H9 (cell line): ENCODE measurements at regions not wholly inside any gene's neighbourhood (a gene's known extent, or its start where the extent isn't known, plus 50 kb on each side); places are given as distances from the start of the nearest gene placed in this dataset.

Experiments used
- DNase-seq: peaks from one replicate; pipeline ENCODE4 v3.0.0-alpha.2; 2017
- H2AFZ ChIP-seq: one replicate; pipeline ENCODE4 v1.6.1; 2013; ENCODE audit warnings: mild to moderate bottlenecking, low read length, control low read depth, moderate library complexity
- H2AK5ac ChIP-seq: 2 replicates; pipeline ENCODE4 v1.6.1; 2013; ENCODE audit warnings: low read length, control low read depth, mixed read lengths; ENCODE audit not compliant: insufficient read length
- H2BK120ac ChIP-seq: one replicate; pipeline ENCODE4 v1.6.1; 2013; ENCODE audit warnings: low read depth, mild to moderate bottlenecking, low read length, control low read depth, inconsistent platforms; ENCODE audit not compliant: poor library complexity, severe bottlenecking
- H2BK12ac ChIP-seq: 2 replicates; pipeline ENCODE4 v1.6.1; 2013; ENCODE audit warnings: low read length, control low read depth, mixed read lengths, low read depth; ENCODE audit not compliant: insufficient read length
- H2BK15ac ChIP-seq: 2 replicates; pipeline ENCODE4 v1.6.1; 2013; ENCODE audit warnings: low read depth, low read length, control low read depth
- H2BK20ac ChIP-seq: one replicate; pipeline ENCODE4 v1.6.1; 2013; ENCODE audit warnings: low read depth, mild to moderate bottlenecking, low read length, control low read depth, inconsistent platforms; ENCODE audit not compliant: poor library complexity, severe bottlenecking
- H2BK5ac ChIP-seq: 2 replicates; pipeline ENCODE4 v1.6.1; 2013; ENCODE audit warnings: low read length, control low read depth, mixed read lengths; ENCODE audit not compliant: insufficient read length
- H3K14ac ChIP-seq: 2 replicates; pipeline ENCODE4 v1.6.1; 2013; ENCODE audit warnings: low read length, control low read depth; ENCODE audit not compliant: insufficient read depth
- H3K18ac ChIP-seq: 2 replicates; pipeline ENCODE4 v1.6.1; 2013; ENCODE audit warnings: low read depth, mild to moderate bottlenecking, mixed read lengths, low read length, control low read depth; ENCODE audit not compliant: insufficient read length
- H3K23ac ChIP-seq: 2 replicates; pipeline ENCODE4 v1.6.1; 2013; ENCODE audit warnings: low read length, control low read depth, mixed read lengths, low read depth; ENCODE audit not compliant: insufficient read length
- H3K23me2 ChIP-seq: 2 replicates; pipeline ENCODE4 v1.6.1; 2013; ENCODE audit warnings: low read depth, mild to moderate bottlenecking, mixed read lengths, low read length, control low read depth; ENCODE audit not compliant: insufficient read length, poor library complexity, severe bottlenecking
- H3K27ac ChIP-seq: 2 replicates; pipeline ENCODE4 v1.5.1; 2013; ENCODE audit warnings: low read length, control low read depth, mixed read lengths, low read depth; ENCODE audit not compliant: insufficient read length
- H3K27me3 ChIP-seq: 2 replicates; pipeline ENCODE4 v1.6.1; 2013; ENCODE audit warnings: low read length, control low read depth, inconsistent platforms; ENCODE audit not compliant: insufficient read depth
- H3K4ac ChIP-seq: 2 replicates; pipeline ENCODE4 v1.6.1; 2013; ENCODE audit warnings: low read depth, mild to moderate bottlenecking, control low read depth, inconsistent platforms, low read length, moderate library complexity
- H3K4me1 ChIP-seq: 2 replicates; pipeline ENCODE4 v1.6.1; 2013; ENCODE audit warnings: low read length, control low read depth, inconsistent platforms; ENCODE audit not compliant: insufficient read depth
- H3K4me2 ChIP-seq: 2 replicates; pipeline ENCODE4 v1.6.1; 2013; ENCODE audit warnings: low read length, control low read depth, mixed read lengths; ENCODE audit not compliant: insufficient read length, insufficient read depth
- H3K56ac ChIP-seq: 2 replicates; pipeline ENCODE4 v1.6.1; 2013; ENCODE audit warnings: low read depth, mild to moderate bottlenecking, mixed read lengths, low read length, control low read depth; ENCODE audit not compliant: insufficient read length
- H3K79me1 ChIP-seq: 2 replicates; pipeline ENCODE4 v1.6.1; 2013; ENCODE audit warnings: low read depth, mild to moderate bottlenecking, moderate library complexity, low read length, control low read depth, inconsistent platforms; ENCODE audit not compliant: insufficient read depth, poor library complexity, severe bottlenecking
- H3K79me2 ChIP-seq: 2 replicates; pipeline ENCODE4 v1.6.1; 2013; ENCODE audit warnings: low read length, control low read depth, inconsistent platforms; ENCODE audit not compliant: insufficient read depth
- H3K9ac ChIP-seq: 2 replicates; pipeline ENCODE4 v1.6.1; 2013; ENCODE audit warnings: low read length, control low read depth, mixed read lengths; ENCODE audit not compliant: insufficient read length; ENCODE audit errors: extremely low read depth
- H3K9me3 ChIP-seq: one replicate; pipeline ENCODE4 v1.6.1; 2013; ENCODE audit warnings: low read depth, low read length, inconsistent platforms; ENCODE audit not compliant: control insufficient read depth
- H3T11ph ChIP-seq: one replicate; pipeline ENCODE4 v1.6.1; 2013; ENCODE audit warnings: mild to moderate bottlenecking, low read length, control low read depth, inconsistent platforms
- H4K20me1 ChIP-seq: one replicate; pipeline ENCODE4 v1.6.1; 2013; ENCODE audit not compliant: control insufficient read depth, insufficient read length, insufficient read depth
- H4K5ac ChIP-seq: 2 replicates; pipeline ENCODE4 v1.6.1; 2013; ENCODE audit warnings: low read depth, mild to moderate bottlenecking, mixed read lengths, low read length, control low read depth; ENCODE audit not compliant: insufficient read length
- H4K8ac ChIP-seq: replicated peaks from 2 replicates; pipeline ENCODE4 v1.6.1; 2013; ENCODE audit warnings: low read length, control low read depth, mixed read lengths, low read depth; ENCODE audit not compliant: insufficient read length
- H4K91ac ChIP-seq: 2 replicates; pipeline ENCODE4 v1.6.1; 2013; ENCODE audit warnings: low read depth, mild to moderate bottlenecking, moderate library complexity, mixed read lengths, low read length, control low read depth; ENCODE audit not compliant: insufficient read length
- H3K27ac Mint-ChIP-seq, 3 experiments: 2 replicates in 2 of 3; 3 replicates in 1 of 3; pipeline ENCODE4 v1.8.0; 2020 to 2021; ENCODE audit warnings: mixed read lengths in 3 of 3, mild to moderate bottlenecking in 1 of 3, moderate library complexity in 1 of 3
- H3K27me3 Mint-ChIP-seq: 2 replicates; pipeline ENCODE4 v1.8.0; 2021; ENCODE audit warnings: low read depth, mild to moderate bottlenecking, moderate library complexity, mixed read lengths
- H3K36me3 Mint-ChIP-seq, 3 experiments: 2 replicates in 2 of 3; 3 replicates in 1 of 3; pipeline ENCODE4 v1.8.0; 2020 to 2021; ENCODE audit warnings: low read depth in 3 of 3, mixed read lengths in 3 of 3; ENCODE audit not compliant: insufficient read depth in 1 of 3
- H3K4me1 Mint-ChIP-seq, 2 experiments: 2 replicates each; pipeline ENCODE4 v1.8.0; 2020; ENCODE audit warnings: mixed read lengths in 2 of 2
- H3K4me3 Mint-ChIP-seq, 2 experiments: 2 replicates in 1 of 2; 3 replicates in 1 of 2; pipeline ENCODE4 v1.8.0; 2020 to 2021; ENCODE audit warnings: mild to moderate bottlenecking in 2 of 2, mixed read lengths in 2 of 2, moderate library complexity in 1 of 2
- H3K9me3 Mint-ChIP-seq, 2 experiments: 2 replicates in 1 of 2; 3 replicates in 1 of 2; pipeline ENCODE4 v1.8.0; 2020; ENCODE audit warnings: mild to moderate bottlenecking in 2 of 2, mixed read lengths in 2 of 2, moderate library complexity in 1 of 2
- WGBS: extraction: QIAGEN DNeasy Blood & Tissue Kit; methylation state at CpG from one replicate; pipeline ENCODE4 v1.1.7; 2013; ENCODE audit warnings: missing lambda C conversion rate, low lambda C conversion rate, mixed read lengths; ENCODE audit not compliant: insufficient read length; ENCODE audit errors: extremely low coverage; 5-methylcytosine and 5-hydroxymethylcytosine counted together
- TF ChIP-seq, protein P1 (sequence below): fragments of 200-600 bp; sonication (generic); conservative IDR thresholded peaks from 3 replicates; pipeline ENCODE4 v1.8.0; 2021; ENCODE audit warnings: antibody characterized with exemption, mild to moderate bottlenecking

DNA sequence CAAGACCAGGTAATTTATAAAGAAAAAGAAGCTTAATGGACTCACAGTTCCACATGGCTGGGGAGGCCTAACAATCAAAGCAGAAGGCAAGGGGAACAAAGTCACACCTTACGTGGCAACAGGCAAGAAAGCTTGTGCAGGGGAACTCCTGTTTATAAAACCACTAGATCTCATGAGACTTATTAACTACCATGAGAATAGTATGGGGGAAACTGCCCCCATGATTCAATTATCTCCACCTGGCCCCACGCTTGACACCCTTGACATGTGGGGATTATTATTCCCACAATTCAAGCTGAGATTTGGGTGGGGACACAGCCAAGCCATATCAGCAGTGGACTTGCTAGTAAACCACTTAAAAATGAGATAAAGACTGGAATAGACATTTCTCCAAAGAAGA, 451.7 kb downstream of the DNAJB9 start:
- H4K91ac ChIP-seq = no peak overlapping the region
- Mint-ChIP-seq H3K4me3 (no peak overlapping the region), H3K27me3 (no peaks in the 10 kb centered on the region), H3K9me3 (peaks cover 0 to 2% of the 10 kb centered on the region in 2 experiments; a peak in 2 of 5 replicates), H3K27ac (no peak overlapping the region; a peak in 1 of 7 replicates), H3K36me3 (no peaks in the 10 kb centered on the region), H3K4me1 (no peaks in the 10 kb centered on the region)
- no peak overlapping the region for H3K4ac ChIP-seq
- H3K23me2 ChIP-seq = no peaks in the 10 kb centered on the region
- no peak overlapping the region for H3K14ac ChIP-seq
- H3K4me2 ChIP-seq = no peak overlapping the region
- H2BK5ac ChIP-seq = no peak overlapping the region
- no peak overlapping the region for H3K18ac ChIP-seq
- no CpG with 5 or more reads among the region's 2 CpGs for WGBS
- no peak overlapping the region for H3K9ac ChIP-seq
- no peak overlapping the region for H3K27ac ChIP-seq
- no peak overlapping the region for H2AFZ ChIP-seq
- no peaks in the 10 kb centered on the region for H3K27me3 ChIP-seq
- no peak overlapping the region for H2BK120ac ChIP-seq
- no peak overlapping the region for H3K23ac ChIP-seq
- H3K79me1 ChIP-seq = no peaks in the 10 kb centered on the region
- TF ChIP-seq, protein P1, sequence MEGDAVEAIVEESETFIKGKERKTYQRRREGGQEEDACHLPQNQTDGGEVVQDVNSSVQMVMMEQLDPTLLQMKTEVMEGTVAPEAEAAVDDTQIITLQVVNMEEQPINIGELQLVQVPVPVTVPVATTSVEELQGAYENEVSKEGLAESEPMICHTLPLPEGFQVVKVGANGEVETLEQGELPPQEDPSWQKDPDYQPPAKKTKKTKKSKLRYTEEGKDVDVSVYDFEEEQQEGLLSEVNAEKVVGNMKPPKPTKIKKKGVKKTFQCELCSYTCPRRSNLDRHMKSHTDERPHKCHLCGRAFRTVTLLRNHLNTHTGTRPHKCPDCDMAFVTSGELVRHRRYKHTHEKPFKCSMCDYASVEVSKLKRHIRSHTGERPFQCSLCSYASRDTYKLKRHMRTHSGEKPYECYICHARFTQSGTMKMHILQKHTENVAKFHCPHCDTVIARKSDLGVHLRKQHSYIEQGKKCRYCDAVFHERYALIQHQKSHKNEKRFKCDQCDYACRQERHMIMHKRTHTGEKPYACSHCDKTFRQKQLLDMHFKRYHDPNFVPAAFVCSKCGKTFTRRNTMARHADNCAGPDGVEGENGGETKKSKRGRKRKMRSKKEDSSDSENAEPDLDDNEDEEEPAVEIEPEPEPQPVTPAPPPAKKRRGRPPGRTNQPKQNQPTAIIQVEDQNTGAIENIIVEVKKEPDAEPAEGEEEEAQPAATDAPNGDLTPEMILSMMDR = no peak
- no peak overlapping the region for H2BK12ac ChIP-seq
- no peak for DNase-seq
- H3K79me2 ChIP-seq = no peaks in the 10 kb centered on the region
- no peaks in the 10 kb centered on the region for H3K9me3 ChIP-seq
- H3K4me1 ChIP-seq = no peaks in the 10 kb centered on the region
- H4K8ac ChIP-seq = no peak overlapping the region
- no peak overlapping the region for H2AK5ac ChIP-seq
- H2BK20ac ChIP-seq = no peak overlapping the region
- no peak overlapping the region for H3K56ac ChIP-seq
- no peak overlapping the region for H3T11ph ChIP-seq
- H4K5ac ChIP-seq = no peak overlapping the region
- H2BK15ac ChIP-seq = no peak overlapping the region
- no peaks in the 10 kb centered on the region for H4K20me1 ChIP-seq
